HepG2 (cell line): ENCODE measurements at regions not wholly inside any gene's neighbourhood (a gene's known extent, or its start where the extent isn't known, plus 50 kb on each side); places are given as distances from the start of the nearest gene placed in this dataset.

Source experiments
- ATAC-seq: fragments of 200-7000 bp; cut with Tn5 transposase; 3 replicates; pipeline ENCODE4 v1.9.1; 2020; ENCODE audit warnings: mild to moderate bottlenecking, moderate library complexity
- BruUV-seq: library from RNA; stranded (reverse); fragments of 400-500 nt; replicated peaks from 2 replicates; lab custom pipeline; 2021; lab: Mats Ljungman, UMichigan
- CTCF ChIA-PET: fragments of 300-600 bp; formaldehyde crosslinking; extraction: SDS; loops from one replicate; lab custom pipeline; 2021; ENCODE audit warnings: low total read pairs, inconsistent platforms, low intra/inter-chr PET ratio; lab: Yijun Ruan, JAX
- POLR2A ChIA-PET: fragments of 350-600 bp; sonication (Branson Sonifier 250); formaldehyde crosslinking; loops from one replicate; lab custom pipeline; 2020; ENCODE audit warnings: antibody characterized with exemption, inconsistent platforms; lab: Yijun Ruan, JAX
- DNase-seq: peaks from one replicate; pipeline ENCODE4 v3.0.0-alpha.2; 2015; ENCODE audit warnings: low spot score
- FAIRE-seq: peaks from 3 replicates; lab custom pipeline; 2011; peaks lifted over from hg19 to GRCh38; lab: Jason Lieb, UNC
- H2AFZ ChIP-seq: one replicate; pipeline ENCODE4 v1.6.1; 2011; ENCODE audit warnings: low read length, inconsistent platforms
- H3K27ac ChIP-seq: fragments of 300-600 bp; 3 replicates; pipeline ENCODE4 v1.8.0; 2011; ENCODE audit warnings: mixed run types, mild to moderate bottlenecking, mixed read lengths, low read length, inconsistent platforms; ENCODE audit not compliant: insufficient read depth; ENCODE audit errors: extremely low read length
- H3K27me3 ChIP-seq, 2 experiments: fragments of 200-600 bp in 1 of 2; 2 replicates in 1 of 2; 3 replicates in 1 of 2; pipeline versions ENCODE4 v1.6.0 to v1.8.0; 2011; ENCODE audit warnings: low read length in 2 of 2, mild to moderate bottlenecking in 2 of 2, moderate library complexity in 2 of 2, inconsistent platforms in 1 of 2; ENCODE audit not compliant: insufficient read depth in 2 of 2, control insufficient read depth in 1 of 2
- H3K36me3 ChIP-seq, 2 experiments: fragments of 200-600 bp in 1 of 2; replicated peaks in 1 of 2; 2 replicates in 1 of 2; 3 replicates in 1 of 2; pipeline versions ENCODE4 v1.5.1 to v1.8.0; 2011; ENCODE audit warnings: low read length in 2 of 2, inconsistent platforms in 1 of 2; ENCODE audit not compliant: insufficient read depth in 2 of 2, control insufficient read depth in 1 of 2
- H3K4me1 ChIP-seq: 2 replicates; pipeline ENCODE4 v1.5.1; 2012; ENCODE audit warnings: low read length, inconsistent platforms; ENCODE audit not compliant: insufficient read depth
- H3K4me2 ChIP-seq: 2 replicates; pipeline ENCODE4 v1.6.0; 2011; ENCODE audit warnings: low read depth, low read length, inconsistent platforms
- H3K4me3 ChIP-seq, 3 experiments: fragments of 200-600 bp in 1 of 3; sonication (generic), shearing (Covaris generic) in 1 of 3; replicated peaks in 1 of 3; 2 replicates each; pipeline ENCODE4 v1.5.1; 2011 to 2016; ENCODE audit warnings: low read length in 3 of 3, inconsistent platforms in 2 of 3, low read depth in 2 of 3, mild to moderate bottlenecking in 2 of 3, control low read depth in 1 of 3, mixed read lengths in 1 of 3; ENCODE audit not compliant: insufficient read depth in 1 of 3
- H3K79me2 ChIP-seq: one replicate; pipeline ENCODE4 v1.6.1; 2011; ENCODE audit warnings: low read length, inconsistent platforms; ENCODE audit not compliant: insufficient read depth
- H3K9ac ChIP-seq: 2 replicates; pipeline ENCODE4 v1.6.0; 2011; ENCODE audit warnings: mild to moderate bottlenecking, low read depth, low read length, inconsistent platforms; ENCODE audit not compliant: insufficient read depth
- H3K9me3 ChIP-seq: 2 replicates; pipeline ENCODE4 v1.5.1; 2012; ENCODE audit warnings: mild to moderate bottlenecking, low read length
- H4K20me1 ChIP-seq: 2 replicates; pipeline ENCODE4 v1.6.0; 2011; ENCODE audit warnings: inconsistent platforms, mild to moderate bottlenecking, low read length, moderate library complexity; ENCODE audit not compliant: insufficient read depth
- ATRX ChIP-seq: sonication (generic); formaldehyde crosslinking; IDR thresholded peaks from 2 replicates; pipeline ENCODE4 v1.4.0; 2020; ENCODE audit warnings: missing genetic modification reagents, borderline replicate concordance
- FOSL2 ChIP-seq: sonication (generic); formaldehyde crosslinking; IDR thresholded peaks from 2 replicates; pipeline ENCODE4 v1.4.0; 2020; ENCODE audit warnings: missing genetic modification reagents
- FOXP4 ChIP-seq: sonication (generic); formaldehyde crosslinking; IDR thresholded peaks from 2 replicates; pipeline ENCODE4 v1.4.0; 2020; ENCODE audit warnings: missing genetic modification reagents
- GFI1 ChIP-seq: sonication (generic); formaldehyde crosslinking; IDR thresholded peaks from 2 replicates; pipeline ENCODE4 v1.5.0; 2020; ENCODE audit warnings: missing genetic modification reagents, mild to moderate bottlenecking, borderline replicate concordance
- GLMP ChIP-seq: sonication (generic); formaldehyde crosslinking; IDR thresholded peaks from 2 replicates; pipeline ENCODE4 v1.9.0; 2021; ENCODE audit warnings: missing genetic modification reagents, mild to moderate bottlenecking, borderline replicate concordance
- HOXA5 ChIP-seq: sonication (generic); formaldehyde crosslinking; IDR thresholded peaks from 2 replicates; pipeline ENCODE4 v1.4.0; 2020; ENCODE audit warnings: missing genetic modification reagents
- MYNN ChIP-seq: sonication (generic); formaldehyde crosslinking; IDR thresholded peaks from 2 replicates; pipeline ENCODE4 v1.4.0; 2020; ENCODE audit warnings: mild to moderate bottlenecking, low read depth, missing genetic modification reagents
- NBN ChIP-seq: fragments of 450-650 bp; conservative IDR thresholded peaks from 2 replicates; pipeline ENCODE4 v1.6.1; 2017
- NR0B2 ChIP-seq: sonication (generic); formaldehyde crosslinking; IDR thresholded peaks from 2 replicates; pipeline ENCODE4 v1.4.0; 2020; ENCODE audit warnings: mild to moderate bottlenecking, missing genetic modification reagents
- RAD21 ChIP-seq: fragments of 450-650 bp; formaldehyde crosslinking; IDR thresholded peaks from 2 replicates; pipeline ENCODE4 v1.5.0; 2020; ENCODE audit warnings: mild to moderate bottlenecking
- RELA ChIP-seq: sonication (generic); formaldehyde crosslinking; IDR thresholded peaks from 2 replicates; pipeline ENCODE4 v1.4.0; 2020; ENCODE audit warnings: missing genetic modification reagents
- SMAD9 ChIP-seq: sonication (generic); formaldehyde crosslinking; IDR thresholded peaks from 2 replicates; pipeline ENCODE4 v1.5.1; 2020; ENCODE audit warnings: mild to moderate bottlenecking, missing genetic modification reagents
- SMC3 ChIP-seq: IDR thresholded peaks from 2 replicates; pipeline ENCODE4 v1.6.1; 2011; ENCODE audit warnings: low read length, improper control_type of control experiment
- TOE1 ChIP-seq: sonication (generic); formaldehyde crosslinking; IDR thresholded peaks from 2 replicates; pipeline ENCODE4 v1.4.0; 2020; ENCODE audit warnings: mild to moderate bottlenecking, missing genetic modification reagents
- ZKSCAN8 ChIP-seq: IDR thresholded peaks from 2 replicates; pipeline ENCODE4 v1.6.1; 2016; ENCODE audit warnings: borderline replicate concordance, missing genetic modification reagents, missing compliant biosample characterization
- ZNF232 ChIP-seq: sonication (generic); formaldehyde crosslinking; IDR thresholded peaks from 2 replicates; pipeline ENCODE4 v1.4.0; 2020; ENCODE audit warnings: missing genetic modification reagents, borderline replicate concordance
- ZNF282 ChIP-seq: fragments of 450-650 bp; IDR thresholded peaks from 2 replicates; pipeline ENCODE4 v1.6.1; 2018; ENCODE audit not compliant: partially characterized antibody
- ZNF652 ChIP-seq: IDR thresholded peaks from 2 replicates; pipeline ENCODE4 v1.6.1; 2016; ENCODE audit warnings: low read depth, borderline replicate concordance
- ZNF766 ChIP-seq: sonication (generic); formaldehyde crosslinking; IDR thresholded peaks from 2 replicates; pipeline ENCODE4 v1.5.0; 2020; ENCODE audit warnings: missing genetic modification reagents, borderline replicate concordance
- ZXDC ChIP-seq: sonication (generic); formaldehyde crosslinking; IDR thresholded peaks from 2 replicates; pipeline ENCODE4 v1.5.0; 2020; ENCODE audit warnings: mild to moderate bottlenecking, missing genetic modification reagents
- WGBS: methylation state at CpG from one replicate; pipeline ENCODE4 v1.1.6; 2017; ENCODE audit warnings: low lambda C conversion rate; 5-methylcytosine and 5-hydroxymethylcytosine counted together
- in situ Hi-C: cut with HindIII; loops from 2 replicates; pipeline ENCODE4 v1.10.0; 2017; ENCODE audit warnings: low pct_unique_long_range_greater_than_20kb; ENCODE audit not compliant: extremely low pct_ligation_motif_present
- intact Hi-C: fragments of 100-400 bp; cut with micrococcal nuclease; formaldehyde crosslinking; loops from one replicate; pipeline ENCODE4 v1.10.0; 2022; ENCODE audit not compliant: unreplicated experiment

- TF ChIP-seq NR0B2: no peak
- TF ChIP-seq ATRX (CRISPR knock-in tag): no peak
- TF ChIP-seq SMC3: no peak
- TF ChIP-seq ZNF652 (CRISPR knock-in tag): no peak
- TF ChIP-seq RAD21: no peak
- no peak for TF ChIP-seq RELA (CRISPR knock-in tag)
- TF ChIP-seq ZNF232 (CRISPR knock-in tag): no peak
Measured at GRCh38 chr5:162242416-162242815, 174.8 kb downstream of the GABRG2 start (continued).

- BruUV-seq: no TSS peak
- intact Hi-C loops: no loop called here
- POLR2A ChIA-PET: no interaction called here
- TF ChIP-seq ZNF282 (no peak), GFI1 (CRISPR knock-in tag) (no peak), FOXP4 (no peak), MYNN (CRISPR knock-in tag) (no peak), GLMP (CRISPR knock-in tag) (no peak), ZNF766 (CRISPR knock-in tag) (no peak), HOXA5 (CRISPR knock-in tag) (no peak), ZKSCAN8 (CRISPR knock-in tag) (no peak), NBN (no peak), ZXDC (CRISPR knock-in tag) (no peak), TOE1 (CRISPR knock-in tag) (no peak), SMAD9 (no peak), FOSL2 (CRISPR knock-in tag) (no peak)
Measured at GRCh38 chr5:162243651-162244050, 176.1 kb downstream of the GABRG2 start.

More at GRCh38 chr5:162243651-162244050, 176.1 kb downstream of the GABRG2 start:
- Histone ChIP-seq H3K36me3 (no peaks in the 10 kb centered on the region), H3K4me2 (no peak overlapping the region), H2AFZ (no peak overlapping the region), H3K4me3 (no peak overlapping the region), H4K20me1 (no peaks in the 10 kb centered on the region), H3K9me3 (no peaks in the 10 kb centered on the region), H3K79me2 (no peaks in the 10 kb centered on the region), H3K9ac (no peak overlapping the region), H3K27me3 (no peaks in the 10 kb centered on the region), H3K27ac (no peak overlapping the region), H3K4me1 (no peaks in the 10 kb centered on the region)
- 2% methylated on average over 3 of the region's 3 CpGs for WGBS
- ATAC-seq: no peak
- in situ Hi-C loops: no loop called here
- no peak for FAIRE-seq
- CTCF ChIA-PET: no interaction called here
- no peak for DNase-seq
